NT2/D1 (cell line): ENCODE measurements at regions not wholly inside any gene's neighbourhood (a gene's known extent, or its start where the extent isn't known, plus 50 kb on each side); places are given as distances from the start of the nearest gene placed in this dataset.

ENCODE experiments used
- SUZ12 ChIP-seq: IDR thresholded peaks from 2 replicates; pipeline ENCODE4 v1.6.1; 2011; ENCODE audit not compliant: insufficient read length, insufficient read depth; ENCODE audit errors: extremely low read depth
- YY1 ChIP-seq: IDR thresholded peaks from 2 replicates; pipeline ENCODE4 v1.6.1; 2011; ENCODE audit not compliant: insufficient read length, insufficient read depth
- ZNF274 ChIP-seq: IDR thresholded peaks from 2 replicates; pipeline ENCODE4 v1.6.1; 2011; ENCODE audit warnings: mild to moderate bottlenecking, low read depth, low read length

DNA sequence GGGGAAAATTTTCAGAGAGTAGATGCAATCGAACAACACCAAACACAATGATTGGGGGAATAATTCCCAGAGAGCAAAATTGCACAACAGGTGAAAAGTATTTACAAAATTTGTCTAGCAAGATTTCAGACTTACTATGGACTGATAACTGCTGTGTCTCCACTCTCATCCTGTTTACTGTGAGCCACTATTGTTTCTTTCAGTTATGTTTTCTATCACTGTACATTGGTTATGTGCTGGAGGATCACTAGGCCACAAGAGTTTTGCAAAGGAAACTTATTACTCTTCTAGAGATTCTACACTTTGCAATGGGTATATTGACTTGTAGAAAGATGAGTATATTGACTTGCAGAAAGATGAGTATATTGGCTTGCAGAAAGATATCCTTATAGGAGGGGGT, 934.1 kb upstream of the CRIM1 start:
- TF ChIP-seq YY1 (no peak), SUZ12 (no peak), ZNF274 (no peak)
